GM19035 (cell line): ENCODE measurements at regions not wholly inside any gene's neighbourhood (a gene's known extent, or its start where the extent isn't known, plus 50 kb on each side); places are given as distances from the start of the nearest gene placed in this dataset.

Experiments
- ATAC-seq: cut with Tn5 transposase; IDR thresholded peaks from one replicate; pipeline ENCODE4 v1.9.1; 2021; ENCODE audit not compliant: unreplicated experiment

DNA sequence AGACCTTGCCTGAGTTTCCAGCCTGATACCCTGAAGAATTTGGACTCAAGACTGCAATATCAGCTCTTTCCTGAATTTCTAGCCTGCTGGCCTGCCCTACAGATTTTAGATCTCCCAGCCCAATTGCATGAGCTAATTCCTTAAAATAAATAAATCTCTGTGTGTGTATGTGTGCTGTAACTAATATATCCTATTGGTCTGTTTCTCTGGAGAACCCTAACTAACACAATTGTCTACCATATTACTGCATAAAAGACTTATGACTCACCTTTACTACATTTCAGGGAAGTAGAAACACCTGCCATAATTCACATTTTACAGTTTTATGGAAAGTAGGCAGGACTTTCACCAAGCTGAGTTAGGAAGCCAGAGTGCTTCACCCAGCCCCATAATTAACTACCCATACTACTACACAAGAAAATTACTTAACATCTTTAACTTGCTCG is 90.7 kb upstream of the BEND6 start:
- ATAC-seq = no peak

DNA sequence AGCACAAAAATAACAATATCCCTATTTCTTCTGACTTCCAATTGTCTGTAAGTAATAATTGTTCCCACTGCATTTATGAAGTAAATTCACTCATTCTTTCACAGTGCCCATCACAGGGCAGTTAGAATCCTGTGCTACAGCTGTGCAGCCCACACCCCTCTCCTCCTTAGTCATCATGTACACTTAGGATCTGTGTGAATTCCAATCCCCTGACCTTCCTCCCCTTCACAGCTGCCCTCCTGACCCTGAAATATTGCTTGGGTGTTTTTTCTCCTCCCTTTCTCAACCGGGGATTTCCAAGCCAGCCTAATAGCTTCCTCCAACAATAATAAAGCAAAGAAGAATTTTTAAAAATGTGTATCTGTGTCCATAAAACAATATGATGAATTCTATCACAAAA is 91.5 kb upstream of the BEND6 start:
- ATAC-seq = no peak

DNA sequence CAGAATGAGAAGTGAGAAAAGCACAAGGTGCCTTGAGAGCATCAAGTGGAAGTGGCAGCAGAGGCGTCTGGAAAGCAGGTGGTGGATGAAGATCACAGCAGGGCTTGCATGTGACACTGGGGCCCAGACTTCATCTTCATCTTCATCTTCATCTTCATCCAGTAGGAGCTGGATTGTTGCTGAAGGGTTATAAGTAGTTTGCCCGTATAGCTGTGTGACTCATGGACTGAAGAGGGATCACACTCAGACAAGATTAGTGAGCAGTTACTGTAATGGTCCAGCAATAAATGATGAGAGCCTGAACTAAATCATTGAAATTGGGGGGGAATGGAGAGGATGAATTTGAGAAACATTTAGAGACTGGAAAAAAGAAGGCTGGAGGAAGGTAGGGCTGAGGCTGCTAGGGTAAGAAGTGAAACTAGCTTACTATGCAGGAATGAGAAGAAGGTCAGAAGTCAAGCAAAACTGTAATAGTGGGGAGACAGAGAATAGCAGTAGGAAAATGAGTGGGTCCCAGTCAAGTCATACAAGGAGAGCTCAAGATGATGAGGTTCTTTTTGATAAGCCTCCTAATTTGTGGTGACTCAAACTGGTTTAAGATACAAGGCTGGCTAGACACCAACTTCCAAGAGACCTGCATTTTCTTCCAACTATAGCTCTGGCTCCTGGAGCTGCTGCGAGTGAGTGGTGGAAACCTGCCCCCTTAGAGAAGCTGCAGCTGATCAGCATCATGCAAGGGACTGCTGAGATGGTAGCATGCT is 92.3 kb upstream of the BEND6 start:
- peak; percentile 46 for ATAC-seq

DNA sequence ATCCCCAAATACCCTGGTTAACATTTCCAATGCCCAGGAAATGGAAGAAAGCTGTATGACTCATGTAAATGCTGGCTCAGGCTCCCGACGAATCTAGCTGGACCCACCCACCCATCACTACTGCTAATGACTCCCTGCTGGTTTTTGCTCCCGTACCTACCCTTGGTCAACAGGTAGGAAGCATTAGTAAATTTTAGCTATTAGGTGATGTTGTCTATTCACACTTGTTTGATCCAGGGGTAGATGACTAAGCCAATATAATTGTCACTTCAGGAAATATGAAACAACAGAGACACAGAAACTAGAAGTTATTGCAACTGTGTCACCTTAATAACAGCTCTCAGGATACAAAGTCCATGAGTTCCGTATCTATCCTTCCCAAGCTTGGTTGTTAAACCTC is 94.4 kb upstream of the BEND6 start:
- no peak for ATAC-seq

DNA sequence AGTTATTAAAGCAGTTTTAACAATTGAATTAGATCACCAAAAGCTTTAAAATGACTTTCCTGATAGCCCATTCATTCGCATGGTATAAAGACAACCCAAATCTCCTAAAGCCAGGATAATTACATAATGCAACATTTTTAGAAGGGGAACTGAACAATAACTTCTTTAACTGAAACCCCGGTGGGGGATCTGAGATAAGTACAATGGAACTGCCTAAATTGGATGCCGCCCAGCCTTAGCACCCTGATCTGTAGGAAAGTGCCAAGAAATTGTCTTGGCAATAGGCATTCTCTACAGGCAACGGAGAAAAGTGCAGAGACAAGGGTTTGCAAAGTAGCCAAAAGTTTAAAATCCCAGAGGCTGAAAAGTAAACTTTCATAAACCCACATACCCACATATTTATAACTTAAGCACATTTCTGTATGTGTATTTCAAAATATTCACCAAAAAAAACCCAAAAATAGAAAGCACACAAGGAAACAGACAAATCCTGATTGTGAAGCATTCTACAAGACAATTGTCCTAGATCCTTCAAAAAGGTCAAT is 98.8 kb upstream of the BEND6 start:
- no peak for ATAC-seq

DNA sequence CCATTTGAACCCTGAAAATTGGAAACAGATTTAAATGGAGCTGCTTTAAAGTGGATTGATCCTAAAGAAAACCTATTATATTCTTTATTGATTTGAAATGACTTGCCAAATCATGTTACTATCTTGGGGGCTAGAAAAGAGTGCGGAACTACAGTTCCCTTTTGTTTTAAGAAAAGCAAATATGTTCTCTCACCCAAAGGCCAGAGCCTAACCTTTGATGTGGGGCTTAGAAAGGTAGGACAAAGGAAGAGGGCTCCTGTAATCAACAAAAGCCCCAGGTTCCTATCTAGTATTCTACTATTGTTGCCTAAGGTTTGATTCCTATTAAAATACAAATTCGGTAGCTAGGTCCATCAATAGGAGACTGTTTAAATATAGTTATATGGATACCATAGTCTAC is 100.8 kb upstream of the BEND6 start:
- ATAC-seq = no peak

DNA sequence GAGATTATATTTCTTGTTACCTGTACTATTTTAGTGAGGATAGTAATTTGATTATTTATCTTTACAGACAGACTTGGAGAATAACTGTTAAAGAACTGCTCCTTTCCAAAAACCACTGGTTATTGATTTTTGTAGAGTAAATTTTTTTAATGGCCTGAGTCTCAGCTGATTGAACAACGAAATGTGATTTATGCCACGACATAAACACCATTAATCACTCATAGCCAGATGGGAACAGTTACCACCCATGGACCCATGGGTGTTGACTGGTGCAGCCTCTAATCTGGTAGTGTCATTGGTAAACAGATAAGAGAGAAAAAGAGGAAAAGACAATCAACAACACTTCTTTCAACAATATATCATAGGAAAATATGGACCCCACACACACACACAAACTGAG is 101.4 kb upstream of the BEND6 start:
- ATAC-seq = no peak

DNA sequence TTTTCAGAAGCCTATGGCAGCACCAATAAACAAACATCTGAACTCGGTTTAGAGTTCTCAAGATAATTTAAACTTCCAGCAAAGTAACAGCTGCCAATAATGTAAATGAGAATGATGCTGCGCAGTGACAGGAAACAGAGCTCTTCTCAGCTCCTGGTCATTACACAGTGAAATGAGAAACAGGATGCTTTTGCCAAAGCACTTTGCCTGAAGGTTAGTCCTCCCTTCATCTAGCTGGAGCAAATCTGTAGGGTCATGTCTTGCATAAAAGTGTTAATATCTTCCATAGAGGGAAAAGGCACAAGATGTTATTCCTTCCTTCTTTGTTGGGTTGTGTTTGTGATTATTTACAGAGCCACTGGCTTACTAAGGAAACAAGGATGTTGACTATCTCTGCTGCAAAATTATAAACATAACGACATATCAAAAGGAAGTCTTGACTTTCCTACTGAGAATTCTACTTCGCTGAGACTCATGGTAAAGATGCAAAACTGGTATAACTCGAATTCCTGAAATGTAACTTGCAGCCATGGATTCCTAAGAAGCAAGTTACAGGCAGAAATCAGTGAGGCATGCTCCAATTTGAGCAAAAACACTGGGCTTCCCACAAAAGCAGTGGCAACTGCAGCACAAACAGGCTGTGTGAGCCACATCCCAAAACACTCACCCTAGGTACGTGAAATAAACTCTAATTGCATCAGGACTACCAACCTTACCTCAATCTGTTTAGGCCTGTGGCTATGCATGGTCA is 102.5 kb upstream of the BEND6 start:
- ATAC-seq = peak; percentile 12

DNA sequence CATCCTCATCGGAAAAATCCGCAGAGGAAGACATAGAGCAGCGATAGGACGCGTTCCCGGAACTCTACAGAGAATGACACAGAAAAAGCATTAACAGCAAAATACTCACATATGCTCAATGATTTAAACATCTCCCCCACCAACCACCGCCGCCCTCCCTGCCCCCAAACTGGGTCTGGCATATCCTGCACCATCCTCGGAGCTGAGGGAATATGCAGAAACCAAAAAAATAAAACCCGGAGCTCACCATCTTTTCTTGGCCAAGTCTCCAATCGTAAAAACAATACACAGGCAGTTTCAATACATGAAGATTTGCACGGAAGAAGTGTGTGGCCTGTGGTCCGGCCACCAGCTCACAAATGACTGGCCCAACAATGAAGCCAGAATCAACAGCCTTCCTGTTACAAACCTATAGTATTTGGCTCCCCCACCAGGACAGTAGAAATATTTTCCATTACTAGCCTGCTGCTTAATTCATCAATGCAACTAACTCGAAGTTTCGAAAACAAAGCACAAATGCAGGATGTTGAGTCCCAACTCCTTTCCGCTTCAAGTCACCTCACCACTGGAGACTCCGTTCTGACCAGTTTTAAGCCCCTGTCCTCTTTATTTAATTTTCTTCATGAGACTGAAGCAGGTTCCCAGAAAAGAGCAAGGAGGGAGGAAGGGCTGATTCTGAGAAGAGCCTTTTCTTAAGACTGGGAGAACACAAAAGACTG is 103.2 kb upstream of the BEND6 start:
- ATAC-seq = peak; percentile 93

DNA sequence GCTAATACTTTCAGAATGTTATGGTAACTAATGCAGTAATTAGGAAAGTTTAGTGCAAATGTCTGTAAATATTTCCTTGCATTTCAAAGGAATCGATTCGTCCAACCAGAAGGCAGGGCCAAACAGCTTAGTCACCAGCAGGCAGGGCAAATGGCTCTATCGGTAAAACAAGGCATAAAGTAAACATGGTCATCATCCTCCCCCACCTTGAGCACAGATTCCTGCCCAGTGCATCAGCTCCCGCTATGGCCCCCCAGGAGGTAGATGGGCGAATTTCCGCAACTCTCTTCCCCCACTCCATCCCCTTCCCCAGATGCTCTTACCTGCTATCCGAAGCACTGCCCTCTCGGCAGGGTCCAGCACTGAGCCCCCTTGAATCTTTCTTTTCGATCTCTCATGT is 103.8 kb upstream of the BEND6 start:
- peak; percentile 5 for ATAC-seq

DNA sequence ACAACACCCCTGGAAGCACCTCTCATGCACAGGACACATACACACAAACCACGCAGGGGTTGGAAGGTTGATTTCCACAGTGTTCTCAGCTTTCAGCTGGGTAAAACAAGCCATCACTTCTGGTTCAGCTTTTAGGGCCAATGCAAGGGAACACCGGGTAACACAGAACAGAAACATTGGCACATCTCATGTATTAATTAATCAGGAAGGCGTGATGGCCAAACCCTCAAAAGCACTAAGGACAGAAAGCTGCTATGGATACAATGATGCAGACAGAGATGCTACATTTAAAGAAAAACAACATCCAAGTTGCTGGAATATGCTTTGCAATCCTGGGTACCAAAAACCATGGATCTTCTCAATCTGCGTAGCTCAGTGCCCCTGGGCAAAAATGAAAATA is 104.3 kb upstream of the BEND6 start:
- no peak for ATAC-seq

DNA sequence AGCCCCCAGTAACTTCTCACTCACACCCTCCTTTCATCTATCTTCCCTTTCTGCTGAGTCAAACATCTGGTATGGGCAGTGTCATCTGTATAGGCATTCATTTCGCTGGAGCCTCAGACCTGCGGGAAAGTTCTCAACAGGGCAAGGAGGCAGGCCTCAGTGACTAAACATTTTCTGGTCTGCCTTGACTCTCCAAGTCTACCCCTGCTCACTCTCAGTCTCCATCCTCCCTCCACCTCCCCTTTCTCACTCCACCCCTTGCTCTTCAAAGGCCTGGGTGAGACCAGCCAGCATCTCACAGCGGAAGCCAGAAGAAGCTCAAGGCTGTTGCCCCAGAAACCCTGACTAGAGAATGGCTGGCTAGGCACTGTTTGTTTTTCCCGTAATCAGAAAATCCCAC is 105.0 kb upstream of the BEND6 start:
- no peak for ATAC-seq

DNA sequence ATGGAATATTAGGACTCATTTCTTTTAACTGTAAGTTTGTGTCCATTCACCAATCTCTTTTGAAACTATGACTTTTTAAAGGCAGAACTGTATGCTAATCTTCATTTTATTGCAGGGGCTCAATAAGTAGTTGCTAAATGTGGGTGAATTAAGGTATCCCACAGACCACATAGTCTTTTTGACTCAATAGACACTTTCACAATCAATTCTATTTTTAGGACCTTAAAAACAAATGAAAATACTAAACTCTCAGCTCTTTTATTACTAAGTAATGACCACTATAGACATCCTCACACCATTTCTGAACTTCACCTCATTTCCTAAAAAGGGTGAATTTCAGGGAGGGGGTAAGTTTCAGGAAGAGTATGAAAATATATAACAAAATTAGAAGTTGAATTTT is 106.8 kb upstream of the BEND6 start:
- ATAC-seq = no peak

DNA sequence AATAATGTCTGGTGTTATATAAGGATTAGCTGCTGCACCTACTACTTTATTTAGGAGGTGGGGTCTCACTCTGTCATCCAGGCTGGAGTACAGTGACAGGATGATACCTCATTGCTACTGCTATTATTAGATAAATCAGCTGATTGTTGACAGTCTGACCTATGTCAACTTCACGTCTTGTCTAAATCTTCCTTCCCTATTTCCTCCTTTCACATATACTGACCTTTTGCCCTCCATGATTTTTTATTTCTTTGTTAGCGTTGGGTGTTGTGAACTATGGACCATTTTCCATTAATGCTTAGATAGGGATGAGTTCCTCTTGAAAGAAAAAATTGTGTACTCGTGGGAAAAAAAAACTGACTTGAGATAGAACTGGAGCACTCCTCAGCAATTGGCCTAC is 109.9 kb upstream of the BEND6 start:
- ATAC-seq = no peak

DNA sequence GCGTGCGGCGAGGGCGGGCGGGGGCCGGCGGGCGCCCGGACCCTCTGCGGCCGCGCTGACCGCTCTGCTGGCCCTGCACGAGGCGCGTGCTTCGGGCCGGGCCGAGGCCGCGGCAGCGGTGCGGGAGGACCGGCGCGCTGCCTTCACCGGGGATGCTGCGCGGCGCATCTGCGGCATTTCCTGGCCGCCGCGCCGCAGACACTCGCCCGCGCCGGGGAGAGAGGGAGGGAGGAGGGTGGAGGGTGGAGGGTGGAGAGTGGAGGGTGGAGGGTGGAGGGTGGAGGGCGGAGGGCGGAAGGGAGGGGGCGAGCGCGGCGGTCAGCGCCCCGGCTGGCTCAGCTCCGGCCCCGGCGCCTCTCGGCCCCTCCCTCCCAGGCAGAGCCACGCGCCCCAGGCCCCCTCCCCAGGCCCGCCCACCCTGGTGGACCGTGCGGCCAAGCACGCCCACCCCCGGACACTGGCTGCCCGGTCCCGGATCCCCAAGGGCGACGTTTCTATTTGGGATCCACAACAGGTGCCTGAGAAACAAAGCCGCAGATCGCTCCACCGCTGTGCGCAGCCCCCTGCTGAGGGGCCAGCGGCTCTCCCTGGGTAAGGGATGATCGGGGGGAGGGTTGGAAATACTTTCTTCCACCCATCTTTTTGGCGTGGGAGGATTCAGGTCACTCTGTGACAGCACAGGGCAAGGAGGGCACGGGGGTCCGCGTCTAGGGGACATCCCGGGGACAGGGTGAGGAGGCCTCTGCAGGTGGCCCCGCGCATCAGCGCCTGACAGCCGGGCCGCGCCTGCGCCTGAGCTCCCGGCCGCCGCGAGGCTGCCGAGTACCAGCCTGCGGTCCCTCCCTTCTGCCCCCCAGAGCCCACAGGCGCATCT is 111.2 kb upstream of the BEND6 start:
- ATAC-seq = peak; percentile 78

DNA sequence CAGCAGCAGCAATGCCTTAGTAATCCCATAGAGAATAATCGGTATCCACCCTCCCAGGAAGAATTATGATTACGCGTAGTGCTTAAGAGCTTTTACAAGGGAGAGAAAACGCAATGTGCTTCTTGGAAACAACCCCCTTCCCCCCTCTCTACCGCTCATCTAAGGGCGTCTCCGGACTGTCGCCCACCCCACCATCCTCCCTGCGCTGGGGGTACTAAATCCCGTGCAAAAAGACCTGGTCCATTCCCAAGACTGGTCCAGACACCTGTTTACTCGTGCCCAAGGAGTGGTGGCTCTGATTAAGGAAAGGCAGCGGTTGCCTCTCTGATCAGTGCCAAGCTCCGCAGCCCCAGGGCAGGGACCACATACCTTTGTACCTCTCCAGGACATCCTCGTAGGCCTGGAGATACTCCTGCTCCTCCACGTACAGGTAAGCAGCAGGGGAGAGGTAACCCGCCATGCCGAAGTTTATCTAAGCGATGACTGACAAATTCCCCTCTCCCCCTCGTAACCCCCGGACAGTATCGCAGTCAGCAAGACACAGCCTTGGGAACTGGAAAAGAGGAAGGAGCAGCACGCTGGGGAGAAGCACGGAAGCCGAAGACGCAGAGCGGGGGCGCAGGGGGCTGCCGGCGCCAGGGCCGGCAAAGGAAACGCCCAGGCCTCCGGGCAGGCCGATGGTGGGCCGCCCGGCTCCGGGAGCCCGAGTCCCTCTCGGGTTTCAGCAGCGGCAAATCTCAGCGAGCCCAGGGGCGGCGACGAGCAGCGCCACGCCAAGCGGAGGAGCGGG is 112.0 kb upstream of the BEND6 start:
- ATAC-seq = peak; percentile 9

DNA sequence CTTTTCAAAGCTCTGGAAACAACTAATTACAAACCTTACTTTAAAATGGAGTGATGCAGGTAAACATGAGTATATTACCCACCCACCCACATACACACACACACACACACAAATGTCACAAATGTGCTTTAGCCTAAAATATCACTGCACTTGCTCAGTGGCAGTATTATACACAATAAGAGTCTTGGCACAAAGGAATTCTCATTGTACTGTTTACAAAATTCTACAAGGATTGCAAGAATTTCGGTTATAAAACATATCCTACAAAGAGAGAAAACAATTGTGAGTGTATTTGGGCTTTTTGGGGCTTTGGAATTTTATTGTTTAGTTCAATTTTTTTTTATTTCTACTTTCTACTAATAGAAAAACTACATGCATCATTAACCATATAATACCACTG is 113.2 kb upstream of the BEND6 start:
- no peak for ATAC-seq

DNA sequence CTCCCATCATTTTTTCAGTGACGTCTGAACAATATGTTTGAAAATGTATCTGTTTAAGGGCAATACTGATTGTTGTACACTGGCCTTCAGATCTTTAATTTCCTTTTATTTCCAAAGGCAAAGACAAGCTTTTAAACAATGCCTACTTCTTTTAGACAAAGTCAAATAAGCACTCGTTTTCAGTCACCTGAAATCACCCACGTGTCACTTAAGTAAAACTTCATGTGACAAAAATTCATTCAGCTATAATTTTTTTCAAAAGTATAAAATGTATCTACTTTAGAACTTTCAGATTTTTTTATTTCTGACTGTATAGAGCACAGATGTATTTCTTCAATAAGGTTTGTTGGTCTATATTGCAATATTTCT is 113.5 kb upstream of the BEND6 start:
- no peak for ATAC-seq

DNA sequence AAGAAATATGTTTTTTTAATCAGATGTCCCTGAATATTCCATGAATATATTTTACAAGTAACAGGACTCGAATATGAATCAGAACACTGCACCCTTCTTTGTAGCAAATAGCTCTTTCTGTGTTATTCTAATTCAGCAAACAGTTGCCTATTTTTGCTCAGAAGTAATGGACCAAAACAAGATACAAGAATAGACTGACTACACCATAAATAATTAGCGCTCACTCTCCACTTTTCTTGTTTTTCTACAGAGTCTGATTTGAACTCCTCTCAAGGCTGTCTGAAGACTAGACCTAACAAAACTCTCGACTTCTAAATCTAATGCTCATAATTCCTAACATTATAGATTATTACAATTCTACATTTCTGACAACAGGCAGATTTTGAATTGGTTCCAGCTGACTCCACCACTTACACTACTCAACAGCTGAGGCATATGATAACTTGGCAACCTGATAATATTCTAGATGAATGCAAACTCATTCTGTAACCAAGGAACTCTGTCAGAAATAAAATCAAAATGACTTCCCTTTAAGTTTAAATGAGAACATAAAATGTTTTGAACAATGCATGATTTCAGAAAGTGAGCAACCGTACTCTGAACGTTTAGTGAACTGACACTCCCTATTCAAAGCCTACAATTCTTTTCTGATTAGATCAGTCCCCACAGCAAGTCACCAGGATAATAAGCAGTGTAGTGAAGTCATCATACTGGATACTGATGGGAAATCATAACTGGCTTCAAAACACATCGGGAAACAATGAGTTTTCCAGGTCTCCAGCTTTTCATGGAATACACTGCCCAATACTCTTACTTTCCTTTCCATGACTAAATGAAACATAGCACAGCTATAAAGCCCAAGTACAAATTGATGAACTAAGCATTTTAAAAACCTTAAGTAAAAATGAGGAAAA is 114.2 kb upstream of the BEND6 start:
- no peak for ATAC-seq
